MV-4-11 (cell line): ENCODE measurements at regions not wholly inside any gene's neighbourhood (a gene's known extent, or its start where the extent isn't known, plus 50 kb on each side); places are given as distances from the start of the nearest gene placed in this dataset.
"Not testable (repeated sequence)": the region's sequence is repeated elsewhere in the genome, so short reads cannot be mapped to it uniquely, and the experiment has no call there.

Source experiments
- DNase-seq: peaks from one replicate; lab custom pipeline; 2025; lab: John Stamatoyannopoulos, UW

DNA sequence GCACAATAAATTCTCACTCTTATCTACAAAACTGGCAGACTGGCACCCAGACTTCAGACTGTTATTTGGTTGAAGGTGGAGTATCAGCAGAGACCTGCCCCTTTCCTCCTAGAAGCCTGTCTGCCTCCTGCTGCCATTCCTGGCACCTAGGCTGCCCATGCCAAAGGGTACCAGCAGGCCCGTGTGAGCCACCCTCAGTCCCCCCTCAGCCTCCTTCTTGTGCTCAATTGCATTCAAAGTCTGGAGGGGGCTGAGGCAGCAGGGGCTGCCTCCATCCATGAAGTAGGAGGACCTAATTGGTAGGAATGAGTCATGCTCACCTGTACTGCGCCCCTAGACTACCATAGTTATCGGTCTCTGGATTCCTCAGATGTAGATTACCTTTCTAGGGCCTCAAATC, 440.9 kb upstream of the GRM3 start:
- DNase-seq = no peak

DNA sequence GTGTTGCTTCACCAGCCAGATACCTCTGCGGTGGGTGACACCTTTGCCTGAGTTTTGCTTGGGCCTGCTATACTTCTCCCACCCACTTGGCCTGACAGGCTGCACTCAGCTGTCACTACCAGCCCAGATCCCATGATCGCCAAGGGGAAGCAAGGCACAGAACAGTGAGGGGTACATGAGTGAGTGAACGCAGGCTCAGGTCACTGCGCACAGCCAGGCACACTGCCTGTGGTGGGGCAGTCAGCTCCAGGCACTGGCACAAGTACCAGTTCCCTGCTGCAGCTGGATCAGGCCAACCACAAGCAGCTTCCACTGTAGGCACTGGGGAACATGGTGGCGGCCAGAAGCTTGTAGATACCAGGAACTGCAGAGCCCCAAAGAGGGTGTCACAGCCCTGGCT, 441.9 kb upstream of the GRM3 start:
- no peak for DNase-seq

DNA sequence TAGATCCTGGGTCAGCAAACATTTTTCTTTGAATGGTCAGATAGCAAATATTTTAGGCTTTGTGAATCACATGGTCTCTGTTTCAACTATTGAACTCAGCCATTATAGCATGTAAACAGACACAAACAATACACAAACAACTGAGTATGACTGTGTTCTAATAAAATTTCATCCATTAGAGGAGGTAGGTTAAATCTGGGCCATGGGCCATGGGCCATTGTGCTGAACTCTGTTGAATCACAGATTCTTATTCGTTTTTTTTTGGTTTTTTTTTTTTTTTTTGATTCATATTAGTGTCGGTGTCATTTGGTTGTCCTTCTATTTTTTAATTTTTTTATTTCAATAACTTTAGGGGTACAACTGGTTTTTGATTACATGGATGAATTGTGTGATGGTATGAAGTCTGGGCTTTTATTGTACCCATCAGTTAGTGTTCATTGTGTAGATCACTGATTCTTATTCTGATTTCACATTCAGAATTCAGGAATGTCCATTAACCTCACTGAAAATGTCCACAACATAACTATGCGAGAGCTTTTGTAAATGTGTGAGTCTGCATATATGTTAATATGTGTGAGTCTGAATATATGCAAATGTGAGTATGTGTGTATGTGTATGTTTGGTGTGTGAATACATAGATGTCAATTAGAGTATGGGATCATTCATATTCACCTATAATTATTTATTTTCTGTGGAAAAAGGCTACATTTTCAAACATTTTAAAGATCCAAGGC, 443.7 kb upstream of the GRM3 start:
- DNase-seq = no peak

DNA sequence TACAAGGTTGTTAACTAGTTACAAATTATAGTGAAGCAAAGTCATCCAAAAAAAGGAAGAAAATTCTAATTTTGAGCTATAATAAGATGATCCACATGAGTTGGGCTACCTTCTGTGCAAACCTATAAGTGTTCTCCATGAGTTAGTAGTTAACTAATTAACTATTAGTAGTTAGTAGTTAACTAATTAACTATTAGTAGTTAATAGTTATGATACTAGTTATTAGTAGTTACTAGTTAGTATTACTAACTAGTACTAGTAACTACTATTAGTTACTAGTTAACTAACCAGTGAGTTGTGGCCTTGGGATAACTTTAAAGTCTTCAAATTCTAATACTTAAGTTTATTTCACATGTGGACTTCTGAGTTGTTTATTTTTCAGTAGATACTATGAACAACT, 453.4 kb upstream of the GRM3 start:
- DNase-seq = no peak

DNA sequence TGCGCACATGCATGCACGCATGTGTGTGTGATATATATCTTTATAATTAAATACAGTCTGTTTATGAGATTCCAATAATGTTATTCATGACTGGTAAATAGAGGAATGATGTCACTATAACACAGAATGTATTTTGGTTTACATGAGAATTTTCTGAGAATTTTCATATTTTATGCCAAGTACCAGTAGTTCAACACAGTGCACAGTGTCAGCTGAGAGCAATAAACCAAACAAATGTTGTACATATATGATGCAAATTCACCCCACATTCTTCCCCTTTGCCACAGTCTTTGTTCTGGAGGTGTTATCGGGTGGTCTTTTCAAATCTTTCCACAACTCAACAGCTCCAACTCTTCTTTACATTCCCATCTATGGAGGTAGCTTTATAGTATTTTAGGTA, 462.2 kb upstream of the GRM3 start:
- no peak for DNase-seq

DNA sequence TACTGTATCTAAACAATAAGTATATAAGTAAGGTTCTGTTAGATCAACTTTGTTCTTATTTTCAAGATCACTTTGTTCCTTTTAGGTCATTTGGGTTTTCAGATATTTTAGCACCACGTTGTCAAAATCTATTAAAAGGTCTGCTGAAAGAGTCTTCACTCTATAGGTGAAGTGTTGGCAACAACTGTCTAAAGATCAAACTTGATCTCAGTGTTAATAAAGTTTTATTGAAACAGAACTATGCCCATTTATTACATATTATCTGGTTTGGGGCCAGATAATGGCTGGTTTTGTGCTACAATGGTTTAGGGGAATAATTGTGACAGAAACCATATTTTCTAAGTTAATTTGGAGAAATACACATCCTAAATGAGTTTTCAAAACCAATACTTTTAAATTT, 478.9 kb upstream of the GRM3 start:
- no peak for DNase-seq

DNA sequence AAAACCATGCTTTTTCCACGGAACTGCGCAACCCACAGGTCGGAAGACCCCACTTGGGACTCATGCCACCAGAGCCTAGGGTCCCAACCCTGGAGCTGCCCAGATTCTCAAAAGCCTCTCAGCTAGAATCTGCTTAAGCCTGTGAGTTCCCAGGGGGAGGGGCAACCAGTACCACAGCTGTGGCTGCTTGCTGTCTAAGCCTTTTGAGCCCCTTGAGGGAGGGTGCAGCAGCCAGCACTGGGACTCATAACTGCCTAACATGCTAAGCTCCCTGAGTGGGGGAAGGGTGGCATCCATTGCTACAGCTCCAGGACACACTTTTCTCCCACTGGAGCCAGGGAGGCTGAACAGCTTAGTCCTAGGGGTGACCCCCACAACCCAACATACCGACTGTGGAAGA, 485.6 kb upstream of the GRM3 start:
- no peak for DNase-seq

DNA sequence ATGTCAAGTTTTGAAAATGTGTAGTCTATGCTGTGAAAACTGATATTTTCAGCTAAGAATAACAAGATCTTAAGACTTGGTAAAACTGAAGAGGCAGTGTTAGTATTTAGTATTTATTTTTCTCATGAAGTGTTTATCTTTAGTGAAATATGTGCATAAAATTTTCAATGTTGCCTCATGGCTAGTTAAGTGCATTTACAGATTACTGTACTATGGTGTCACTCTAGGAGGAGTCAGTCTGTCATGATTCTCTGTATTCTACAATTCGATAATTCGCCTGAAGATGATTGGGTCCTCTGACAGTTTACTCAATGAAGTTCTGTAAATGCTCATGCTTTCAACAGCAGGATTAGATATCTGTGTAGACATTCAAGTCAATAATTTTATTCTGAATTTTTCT, 488.1 kb upstream of the GRM3 start:
- DNase-seq = no peak

DNA sequence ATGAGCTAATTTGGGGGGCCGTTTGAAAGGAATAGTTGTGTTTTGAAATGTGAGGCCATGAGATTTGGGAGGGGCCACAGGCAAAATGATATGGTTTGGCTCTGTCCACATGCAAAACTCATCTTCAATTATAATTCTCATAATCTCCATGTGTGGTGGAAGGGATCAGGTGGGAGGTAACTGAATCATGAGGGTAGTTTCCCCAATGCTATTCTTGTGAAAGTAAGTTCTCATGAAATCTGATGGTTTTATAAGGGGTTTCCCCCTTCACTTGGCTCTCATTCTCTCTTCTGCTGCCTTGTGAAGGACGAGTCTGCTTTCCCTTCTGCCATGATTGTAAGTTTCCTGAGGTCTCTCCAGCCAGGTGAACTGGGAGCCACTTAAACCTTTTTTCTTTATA, 490.8 kb upstream of the GRM3 start:
- DNase-seq = no peak

DNA sequence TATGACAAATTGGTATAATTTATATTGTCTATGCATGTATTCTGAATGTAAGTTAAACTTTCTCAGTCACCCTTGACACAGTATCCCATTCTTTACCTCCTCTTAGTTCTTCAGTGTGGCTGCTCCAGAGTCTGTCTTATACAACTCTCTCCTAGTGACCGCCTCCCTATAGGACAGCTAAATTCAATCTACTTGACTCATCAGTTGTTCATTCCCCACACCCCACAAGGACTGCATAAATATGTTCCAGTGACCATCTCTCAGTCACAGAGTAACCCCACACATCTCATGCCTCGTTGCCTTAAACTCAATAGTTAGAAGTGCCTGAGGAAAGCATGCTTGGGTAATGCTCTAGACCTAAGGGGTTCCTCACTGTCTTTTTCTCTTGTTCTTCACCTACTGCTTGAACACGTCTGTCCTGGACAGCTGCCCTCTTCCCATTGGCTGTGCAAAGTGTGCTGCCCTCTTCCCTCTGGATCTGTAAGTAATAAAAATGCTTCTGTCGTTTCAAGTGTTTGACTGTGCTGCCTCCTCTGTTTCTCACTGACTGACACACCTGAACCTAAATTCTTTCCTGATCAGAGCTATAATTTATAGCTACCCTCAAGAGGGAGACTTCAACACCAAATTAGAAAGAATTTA, 494.6 kb upstream of the GRM3 start:
- DNase-seq = no peak

DNA sequence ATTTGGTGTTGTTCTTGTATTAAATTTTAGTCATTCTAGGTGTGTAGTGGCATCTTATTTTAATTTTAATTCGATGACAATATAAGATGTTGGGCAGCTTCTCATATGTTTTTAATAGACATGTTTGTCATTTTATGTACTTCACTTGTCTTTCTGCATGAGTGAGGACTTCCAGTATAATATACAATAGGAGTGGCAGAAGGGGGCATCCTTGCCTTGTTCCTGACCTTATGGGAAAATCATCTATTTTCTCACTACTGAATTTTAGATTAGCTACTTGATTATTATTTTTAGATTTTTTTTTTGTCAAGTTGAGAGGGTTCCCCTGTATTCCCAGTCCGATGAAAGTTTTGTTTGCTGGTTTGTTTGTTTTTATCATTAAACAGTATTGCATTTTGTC, 495.2 kb upstream of the GRM3 start:
- DNase-seq = no peak

DNA sequence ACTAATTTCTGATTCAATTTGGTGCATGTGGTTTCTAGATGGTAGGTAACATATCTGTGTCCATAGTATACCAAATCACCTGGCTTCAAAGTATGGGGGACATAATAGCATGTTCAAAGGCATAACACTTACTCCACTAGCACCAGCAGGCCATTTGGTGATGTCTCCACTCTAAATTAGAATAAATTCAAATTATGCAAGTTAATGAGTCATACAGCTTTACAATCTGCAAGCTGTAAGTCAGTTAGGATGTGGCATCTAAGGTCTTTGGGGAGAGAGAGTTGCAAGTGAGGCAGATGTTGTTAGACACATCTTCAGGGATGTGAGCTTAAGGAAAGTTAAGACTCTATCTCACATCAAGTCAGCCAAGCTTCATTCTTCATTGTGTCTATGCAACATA, 506.4 kb upstream of the GRM3 start:
- no peak for DNase-seq

DNA sequence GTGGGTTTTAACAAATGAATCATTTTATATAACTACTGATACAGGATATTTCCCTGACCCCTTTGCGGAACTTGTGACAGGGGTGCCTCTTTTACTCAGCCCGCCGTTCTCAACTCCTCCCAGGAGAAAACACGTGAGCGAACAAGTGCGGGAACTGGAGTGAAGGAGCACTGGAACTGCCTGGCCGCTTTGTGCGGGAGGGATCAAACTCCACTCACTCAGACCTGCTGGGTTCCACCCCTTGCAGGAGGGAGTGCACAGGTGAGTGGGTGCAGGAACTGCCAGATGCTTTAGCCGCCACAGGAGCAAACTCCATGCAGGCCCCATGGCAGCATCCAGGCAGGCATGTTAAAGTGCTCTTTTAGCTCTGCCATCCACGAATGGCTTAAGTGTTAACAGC, 513.4 kb upstream of the GRM3 start:
- no peak for DNase-seq

DNA sequence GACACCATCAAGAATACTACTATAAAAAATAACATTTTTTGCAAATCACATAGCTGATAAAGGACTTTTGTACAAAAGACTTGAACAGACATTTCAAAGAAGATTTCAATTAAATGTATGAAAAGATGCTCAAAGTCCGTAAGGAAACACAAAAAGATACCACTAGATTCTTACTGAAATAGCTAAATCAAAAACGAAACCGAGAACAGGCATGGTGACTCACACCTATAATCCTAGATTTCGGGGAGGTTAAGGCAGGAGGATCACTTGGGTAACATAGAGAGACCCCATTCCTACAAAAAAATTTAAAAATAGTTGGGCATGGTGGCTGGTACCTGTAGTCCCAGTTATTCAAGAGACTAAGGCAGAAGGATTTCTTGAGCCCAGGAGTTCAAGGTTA, 520.2 kb upstream of the GRM3 start:
- DNase-seq = no peak

DNA sequence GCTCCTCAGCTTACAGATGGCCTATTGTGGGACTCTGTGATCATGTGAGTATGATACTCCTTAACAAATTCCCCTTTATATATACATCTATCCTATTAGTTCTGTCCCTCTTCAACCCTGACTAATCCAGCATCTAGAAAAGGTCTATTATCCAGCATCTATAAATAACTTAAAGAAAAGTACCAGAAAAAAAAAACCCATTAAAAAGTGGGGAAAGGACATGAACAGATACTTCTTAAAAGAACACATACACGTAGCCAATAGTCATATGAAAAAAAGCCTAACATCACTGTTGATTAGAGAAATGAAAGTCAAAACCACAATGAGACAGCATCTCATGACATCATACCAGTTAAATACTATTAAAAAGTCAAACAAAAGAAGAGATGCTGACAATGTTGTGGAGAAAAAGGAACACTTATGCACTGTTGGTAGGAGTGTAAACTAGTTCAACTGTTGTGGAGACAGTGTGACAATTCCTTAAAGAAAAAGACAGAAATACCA, 549.5 kb upstream of the GRM3 start:
- DNase-seq = peak; percentile 10

DNA sequence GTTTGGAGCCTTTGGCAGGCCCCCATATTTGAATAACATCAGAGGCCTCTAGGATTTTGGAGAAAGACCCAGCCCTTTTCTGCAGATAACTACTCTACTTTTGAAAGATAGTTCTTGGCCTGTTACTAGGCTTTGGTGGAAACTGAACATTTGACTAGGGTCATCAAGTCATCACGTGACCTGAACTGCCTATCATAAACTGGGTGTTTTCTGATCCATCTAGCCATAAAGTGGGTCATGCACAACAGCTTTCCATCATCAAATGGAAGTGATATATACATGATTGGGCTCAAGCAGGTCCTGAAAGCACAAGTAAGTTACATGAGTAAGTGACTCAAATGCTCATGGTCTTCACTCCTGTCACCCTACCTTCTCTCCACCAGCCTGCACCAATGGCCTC, 552.3 kb upstream of the GRM3 start:
- DNase-seq = no peak

DNA sequence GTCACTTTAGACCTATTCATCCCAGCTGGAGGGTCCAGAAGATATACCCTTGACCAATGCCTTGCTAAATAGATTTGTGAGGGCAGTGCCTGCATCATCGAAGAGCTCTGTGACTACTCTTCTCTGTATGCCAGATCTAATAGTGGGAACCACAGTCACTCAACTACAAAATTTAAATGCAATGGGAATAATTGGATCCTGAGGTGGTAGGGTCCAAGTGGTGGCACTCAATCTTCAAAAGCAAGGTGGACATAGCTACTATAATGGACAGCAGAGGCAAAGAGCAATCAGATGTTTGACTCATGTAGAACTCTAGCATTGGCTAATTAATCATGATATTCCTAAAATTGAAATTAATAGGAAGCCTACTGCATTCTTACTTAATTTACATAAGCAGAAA, 554.3 kb upstream of the GRM3 start:
- no peak for DNase-seq

DNA sequence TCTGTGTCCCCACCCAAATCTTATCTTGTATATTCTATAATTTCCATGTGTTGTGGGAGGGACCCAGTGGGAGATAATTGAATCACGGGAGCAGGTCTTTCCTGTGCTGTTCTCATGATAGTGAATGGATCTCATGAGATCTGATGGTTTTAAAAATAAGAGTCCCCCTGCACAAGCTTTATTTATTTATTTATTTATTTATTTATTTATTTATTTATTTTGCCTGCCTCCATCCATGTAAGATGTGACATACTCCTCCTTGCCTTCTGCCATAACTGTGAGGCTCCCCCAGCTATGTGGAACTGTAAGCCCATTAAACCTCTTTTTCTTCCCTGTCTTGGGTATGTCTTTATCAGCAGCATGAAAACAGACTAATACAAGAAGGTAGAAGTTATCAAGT, 579.1 kb upstream of the GRM3 start:
- DNase-seq = not testable (repeated sequence)

DNA sequence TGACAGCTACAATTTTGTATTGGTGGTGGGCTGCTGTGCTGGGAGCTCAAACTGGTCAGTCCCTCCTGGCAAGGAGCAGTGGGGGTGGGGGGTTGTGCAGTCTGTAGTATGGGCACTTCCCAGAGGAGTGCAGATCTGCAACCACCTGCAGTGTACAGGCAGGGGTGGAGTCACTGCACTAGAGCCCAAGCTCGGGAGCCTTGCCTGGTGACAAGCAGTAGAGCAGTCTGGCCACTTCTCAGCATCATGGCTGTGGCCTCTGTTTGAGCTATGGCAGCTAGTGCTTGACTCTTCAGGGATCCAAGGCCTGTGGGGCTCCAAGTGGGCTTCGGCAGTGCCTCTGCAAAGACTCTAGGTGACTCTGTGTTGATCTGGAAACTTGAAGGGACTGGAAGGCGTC, 585.1 kb upstream of the GRM3 start:
- DNase-seq = no peak

DNA sequence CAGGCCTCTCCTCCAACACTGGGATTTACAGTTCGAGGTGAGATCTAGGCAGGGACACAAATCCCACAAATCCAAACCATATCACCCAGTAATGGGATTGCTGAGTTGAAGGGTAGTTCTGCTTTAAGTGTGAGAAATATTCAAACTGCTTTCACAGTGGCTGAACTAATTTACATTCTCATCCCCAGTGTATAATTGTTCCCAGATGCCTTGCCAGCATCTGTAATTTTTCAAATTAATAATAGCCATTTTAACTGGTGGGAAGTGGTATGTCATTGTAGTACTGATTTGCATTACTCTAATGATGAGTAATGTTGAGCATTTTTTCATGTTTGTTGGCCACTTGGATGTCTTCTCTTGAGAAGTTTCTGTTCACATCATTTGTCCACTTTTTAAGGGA, 592.8 kb upstream of the GRM3 start:
- no peak for DNase-seq

DNA sequence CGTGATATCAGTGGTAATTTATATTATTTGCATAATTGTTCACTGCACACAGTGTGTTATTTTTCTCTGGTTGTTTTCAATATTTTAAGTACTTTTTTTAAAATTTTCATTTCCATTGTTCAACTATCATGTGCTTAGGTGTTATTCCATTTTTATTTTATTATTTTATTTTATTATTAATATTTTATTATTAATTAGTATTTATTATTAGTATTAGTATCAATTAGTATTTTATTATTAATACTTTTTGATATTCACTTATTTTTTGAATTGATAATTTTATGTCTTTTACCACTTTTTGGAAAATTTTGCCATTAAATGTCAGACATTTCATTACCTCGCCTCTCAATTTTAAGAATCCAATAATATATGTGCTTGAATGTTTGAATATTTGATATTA, 593.8 kb upstream of the GRM3 start:
- no peak for DNase-seq

DNA sequence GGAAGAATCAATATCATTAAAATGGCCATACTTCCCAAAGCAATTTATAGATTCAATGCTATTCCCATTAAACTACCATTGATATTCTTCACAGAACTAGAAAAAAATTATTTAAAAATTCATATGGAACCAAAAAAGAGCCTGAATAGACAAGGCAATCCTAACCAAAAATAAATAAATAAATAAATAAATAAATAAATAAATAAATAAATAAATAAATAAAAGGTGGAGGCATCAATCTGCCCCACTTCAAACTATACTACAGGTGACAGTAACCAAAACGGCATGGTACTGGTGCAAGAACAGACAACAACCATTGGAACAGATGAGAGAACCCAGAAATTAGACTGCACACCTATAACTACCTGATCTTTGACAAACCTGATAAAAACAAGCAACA, 598.5 kb upstream of the GRM3 start:
- DNase-seq = not testable (repeated sequence)

DNA sequence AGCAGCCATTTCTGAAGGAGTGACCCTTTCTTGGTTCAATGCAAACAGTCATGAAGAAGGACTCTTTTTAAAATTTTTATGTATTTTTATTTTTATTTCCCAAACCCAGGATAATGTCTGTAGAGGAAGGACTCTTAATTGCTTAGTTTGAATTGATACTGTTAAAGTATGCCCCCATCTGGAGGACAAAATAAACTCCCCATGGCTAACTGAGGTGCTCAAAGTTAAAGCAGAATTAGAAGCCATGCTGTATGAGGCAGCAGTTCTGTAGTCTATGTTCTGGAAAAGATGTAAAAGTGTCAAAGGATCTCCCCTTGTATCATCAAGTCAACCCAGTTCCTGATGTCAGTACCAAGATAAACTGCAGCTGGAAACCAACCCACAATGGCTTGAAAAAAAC, 617.9 kb upstream of the GRM3 start:
- no peak for DNase-seq

DNA sequence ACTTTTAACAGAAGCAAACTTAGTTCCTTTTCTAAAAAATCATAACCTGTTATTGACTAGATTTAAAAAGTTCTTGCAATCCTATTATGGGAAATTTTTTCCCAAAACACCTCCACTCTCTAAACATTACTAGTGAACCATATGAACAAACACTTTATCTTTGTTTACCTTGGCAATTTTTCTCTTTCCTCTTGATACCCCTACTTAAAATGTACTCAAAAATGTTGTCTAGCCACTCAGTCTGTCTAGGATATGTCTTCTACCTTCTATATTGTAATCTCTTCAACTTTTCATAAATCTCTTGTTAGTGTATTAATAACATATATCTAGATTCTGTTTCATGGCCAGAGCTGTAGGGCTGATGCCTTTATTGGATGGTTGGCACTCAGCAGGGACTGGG, 630.0 kb upstream of the GRM3 start:
- no peak for DNase-seq
